ENCODE measurements at regions not wholly inside any gene's neighbourhood (a gene's known extent, or its start where the extent isn't known, plus 50 kb on each side); places are given as distances from the start of the nearest gene placed in this dataset.

DNA sequence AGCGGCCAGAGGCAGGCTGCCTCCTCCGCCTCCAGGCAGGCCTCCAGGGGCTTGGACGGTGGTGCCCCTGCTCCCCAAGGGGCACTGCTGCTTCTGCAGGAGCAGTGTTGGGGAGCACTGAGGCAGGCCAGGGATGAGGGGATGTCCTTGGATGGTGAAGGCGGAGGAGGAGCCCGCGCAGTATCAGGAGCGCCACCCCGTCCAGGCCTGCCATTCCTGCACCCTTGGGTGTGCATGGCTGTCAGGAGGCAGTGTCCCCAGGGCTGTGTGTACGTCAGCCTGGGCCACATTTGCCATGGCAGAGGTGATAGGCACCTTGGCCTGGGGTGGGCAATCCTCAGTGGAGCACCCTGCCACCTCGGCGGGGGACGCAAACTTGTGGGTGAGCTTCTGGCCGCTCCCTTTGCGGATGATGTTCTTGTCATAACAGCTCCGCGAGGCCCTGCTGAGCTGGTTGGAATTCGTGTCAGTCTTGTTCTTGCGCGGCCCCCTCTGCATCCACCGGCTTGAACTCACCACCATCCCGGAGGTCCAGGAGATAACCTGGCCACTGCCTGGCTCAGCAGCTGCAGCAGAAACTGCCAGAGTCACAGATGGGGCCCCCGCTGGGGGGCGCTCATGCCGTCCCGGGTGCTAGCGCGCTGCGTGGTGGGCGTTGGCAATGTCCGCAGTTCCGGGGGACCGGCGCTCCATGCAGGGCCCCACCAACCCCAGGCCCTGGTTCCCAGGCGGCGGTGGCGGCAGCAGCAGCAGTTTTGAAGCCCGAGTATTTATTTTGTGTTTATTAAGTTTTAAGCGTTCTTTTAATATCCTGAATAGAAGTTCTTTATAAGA is 182.3 kb upstream of the ADCY1 start:
- H3K9me3 Mint-ChIP-seq = peaks cover 30% of the 10 kb centered on the region
- Histone ChIP-seq H3K27ac (ENCODE audit: low read depth) (no peak overlapping the region), H3K4me3 (no peak overlapping the region), H3F3A (replicated peaks; ENCODE audit: low read depth) (no peaks in the 10 kb centered on the region), H3K4me1 (ENCODE audit: insufficient read depth) (no peaks in the 10 kb centered on the region), H3K9me2 (ENCODE audit: insufficient read depth) (no peaks in the 10 kb centered on the region; the same call in 1 of the 2 replicates), H3K4me2 (no peak overlapping the region), H3K27me3 (ENCODE audit: insufficient read depth) (no peaks in the 10 kb centered on the region), H2AFZ (no peak overlapping the region), H3K79me2 (replicated peaks; ENCODE audit: insufficient read depth) (no peaks in the 10 kb centered on the region), H4K20me1 (replicated peaks; ENCODE audit: insufficient read depth) (no peaks in the 10 kb centered on the region), H3K36me3 (ENCODE audit: insufficient read depth) (no peaks in the 10 kb centered on the region)
- no peak overlapping the region for H3K4me3 Mint-ChIP-seq
- H3K4me1 Mint-ChIP-seq = no peaks in the 10 kb centered on the region
- peaks cover 2% of the 10 kb centered on the region; the same call in 1 of the 3 replicates for H3K36me3 Mint-ChIP-seq (ENCODE audit: low read depth)
- peak; percentile 64 for ATAC-seq
- DNase-seq (ENCODE audit: low spot score) = peak; percentile 55
- TF ChIP-seq, protein P1, sequence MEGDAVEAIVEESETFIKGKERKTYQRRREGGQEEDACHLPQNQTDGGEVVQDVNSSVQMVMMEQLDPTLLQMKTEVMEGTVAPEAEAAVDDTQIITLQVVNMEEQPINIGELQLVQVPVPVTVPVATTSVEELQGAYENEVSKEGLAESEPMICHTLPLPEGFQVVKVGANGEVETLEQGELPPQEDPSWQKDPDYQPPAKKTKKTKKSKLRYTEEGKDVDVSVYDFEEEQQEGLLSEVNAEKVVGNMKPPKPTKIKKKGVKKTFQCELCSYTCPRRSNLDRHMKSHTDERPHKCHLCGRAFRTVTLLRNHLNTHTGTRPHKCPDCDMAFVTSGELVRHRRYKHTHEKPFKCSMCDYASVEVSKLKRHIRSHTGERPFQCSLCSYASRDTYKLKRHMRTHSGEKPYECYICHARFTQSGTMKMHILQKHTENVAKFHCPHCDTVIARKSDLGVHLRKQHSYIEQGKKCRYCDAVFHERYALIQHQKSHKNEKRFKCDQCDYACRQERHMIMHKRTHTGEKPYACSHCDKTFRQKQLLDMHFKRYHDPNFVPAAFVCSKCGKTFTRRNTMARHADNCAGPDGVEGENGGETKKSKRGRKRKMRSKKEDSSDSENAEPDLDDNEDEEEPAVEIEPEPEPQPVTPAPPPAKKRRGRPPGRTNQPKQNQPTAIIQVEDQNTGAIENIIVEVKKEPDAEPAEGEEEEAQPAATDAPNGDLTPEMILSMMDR (conservative IDR thresholded peaks at IDR 0.05; ENCODE audit: low read depth in 2 of 2) = peak; percentile 49 to 65
- TF ChIP-seq, protein P2, sequence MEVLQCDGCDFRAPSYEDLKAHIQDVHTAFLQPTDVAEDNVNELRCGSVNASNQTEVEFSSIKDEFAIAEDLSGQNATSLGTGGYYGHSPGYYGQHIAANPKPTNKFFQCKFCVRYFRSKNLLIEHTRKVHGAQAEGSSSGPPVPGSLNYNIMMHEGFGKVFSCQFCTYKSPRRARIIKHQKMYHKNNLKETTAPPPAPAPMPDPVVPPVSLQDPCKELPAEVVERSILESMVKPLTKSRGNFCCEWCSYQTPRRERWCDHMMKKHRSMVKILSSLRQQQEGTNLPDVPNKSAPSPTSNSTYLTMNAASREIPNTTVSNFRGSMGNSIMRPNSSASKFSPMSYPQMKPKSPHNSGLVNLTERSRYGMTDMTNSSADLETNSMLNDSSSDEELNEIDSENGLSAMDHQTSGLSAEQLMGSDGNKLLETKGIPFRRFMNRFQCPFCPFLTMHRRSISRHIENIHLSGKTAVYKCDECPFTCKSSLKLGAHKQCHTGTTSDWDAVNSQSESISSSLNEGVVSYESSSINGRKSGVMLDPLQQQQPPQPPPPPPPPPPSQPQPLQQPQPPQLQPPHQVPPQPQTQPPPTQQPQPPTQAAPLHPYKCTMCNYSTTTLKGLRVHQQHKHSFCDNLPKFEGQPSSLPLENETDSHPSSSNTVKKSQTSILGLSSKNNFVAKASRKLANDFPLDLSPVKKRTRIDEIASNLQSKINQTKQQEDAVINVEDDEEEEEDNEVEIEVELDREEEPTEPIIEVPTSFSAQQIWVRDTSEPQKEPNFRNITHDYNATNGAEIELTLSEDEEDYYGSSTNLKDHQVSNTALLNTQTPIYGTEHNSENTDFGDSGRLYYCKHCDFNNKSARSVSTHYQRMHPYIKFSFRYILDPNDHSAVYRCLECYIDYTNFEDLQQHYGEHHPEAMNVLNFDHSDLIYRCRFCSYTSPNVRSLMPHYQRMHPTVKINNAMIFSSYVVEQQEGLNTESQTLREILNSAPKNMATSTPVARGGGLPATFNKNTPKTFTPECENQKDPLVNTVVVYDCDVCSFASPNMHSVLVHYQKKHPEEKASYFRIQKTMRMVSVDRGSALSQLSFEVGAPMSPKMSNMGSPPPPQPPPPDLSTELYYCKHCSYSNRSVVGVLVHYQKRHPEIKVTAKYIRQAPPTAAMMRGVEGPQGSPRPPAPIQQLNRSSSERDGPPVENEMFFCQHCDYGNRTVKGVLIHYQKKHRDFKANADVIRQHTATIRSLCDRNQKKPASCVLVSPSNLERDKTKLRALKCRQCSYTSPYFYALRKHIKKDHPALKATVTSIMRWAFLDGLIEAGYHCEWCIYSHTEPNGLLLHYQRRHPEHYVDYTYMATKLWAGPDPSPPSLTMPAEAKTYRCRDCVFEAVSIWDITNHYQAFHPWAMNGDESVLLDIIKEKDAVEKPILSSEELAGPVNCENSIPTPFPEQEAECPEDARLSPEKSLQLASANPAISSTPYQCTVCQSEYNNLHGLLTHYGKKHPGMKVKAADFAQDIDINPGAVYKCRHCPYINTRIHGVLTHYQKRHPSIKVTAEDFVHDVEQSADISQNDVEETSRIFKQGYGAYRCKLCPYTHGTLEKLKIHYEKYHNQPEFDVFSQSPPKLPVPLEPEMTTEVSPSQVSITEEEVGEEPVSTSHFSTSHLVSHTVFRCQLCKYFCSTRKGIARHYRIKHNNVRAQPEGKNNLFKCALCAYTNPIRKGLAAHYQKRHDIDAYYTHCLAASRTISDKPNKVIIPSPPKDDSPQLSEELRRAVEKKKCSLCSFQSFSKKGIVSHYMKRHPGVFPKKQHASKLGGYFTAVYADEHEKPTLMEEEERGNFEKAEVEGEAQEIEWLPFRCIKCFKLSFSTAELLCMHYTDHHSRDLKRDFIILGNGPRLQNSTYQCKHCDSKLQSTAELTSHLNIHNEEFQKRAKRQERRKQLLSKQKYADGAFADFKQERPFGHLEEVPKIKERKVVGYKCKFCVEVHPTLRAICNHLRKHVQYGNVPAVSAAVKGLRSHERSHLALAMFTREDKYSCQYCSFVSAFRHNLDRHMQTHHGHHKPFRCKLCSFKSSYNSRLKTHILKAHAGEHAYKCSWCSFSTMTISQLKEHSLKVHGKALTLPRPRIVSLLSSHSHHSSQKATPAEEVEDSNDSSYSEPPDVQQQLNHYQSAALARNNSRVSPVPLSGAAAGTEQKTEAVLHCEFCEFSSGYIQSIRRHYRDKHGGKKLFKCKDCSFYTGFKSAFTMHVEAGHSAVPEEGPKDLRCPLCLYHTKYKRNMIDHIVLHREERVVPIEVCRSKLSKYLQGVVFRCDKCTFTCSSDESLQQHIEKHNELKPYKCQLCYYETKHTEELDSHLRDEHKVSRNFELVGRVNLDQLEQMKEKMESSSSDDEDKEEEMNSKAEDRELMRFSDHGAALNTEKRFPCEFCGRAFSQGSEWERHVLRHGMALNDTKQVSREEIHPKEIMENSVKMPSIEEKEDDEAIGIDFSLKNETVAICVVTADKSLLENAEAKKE (CRISPR knock-in tag; IDR thresholded peaks at IDR 0.05) = no peak
- no peak for TF ChIP-seq EZH2phosphoT487 (IDR thresholded peaks at IDR 0.05; ENCODE audit: unreplicated experiment)
- H3K27ac Mint-ChIP-seq = no peak overlapping the region
- H3K27me3 Mint-ChIP-seq (ENCODE audit: insufficient read depth, low read depth, poor library complexity) = no peaks in the 10 kb centered on the region

Data from GM23338 (cell line).